ENCODE measurements at regions not wholly inside any gene's neighbourhood (a gene's known extent, or its start where the extent isn't known, plus 50 kb on each side); places are given as distances from the start of the nearest gene placed in this dataset.

- no peak for DNase-seq (ENCODE audit: low read depth)
These were observed 112.5 kb upstream of the ZNF366 start for GRCh38 chr5:72619677-72620076.

- no peak for DNase-seq (ENCODE audit: low read depth)
These were observed 112.0 kb upstream of the ZNF366 start for GRCh38 chr5:72619251-72619650.

GRCh38 chr5:72618708-72619107 is 111.5 kb upstream of the ZNF366 start:
- DNase-seq (ENCODE audit: low read depth), result peak; percentile 70

GRCh38 chr5:72615061-72615460 is 107.9 kb upstream of the ZNF366 start:
- DNase-seq (ENCODE audit: low read depth), result no peak

- no peak for DNase-seq (ENCODE audit: low read depth)
These were observed 106.3 kb upstream of the ZNF366 start for GRCh38 chr5:72613515-72613914.

GRCh38 chr5:72612810-72613209 is 105.6 kb upstream of the ZNF366 start:
- no peak for DNase-seq (ENCODE audit: low read depth)

- peak; percentile 69 for DNase-seq (ENCODE audit: low read depth)
These were observed 104.0 kb upstream of the ZNF366 start for GRCh38 chr5:72611118-72611730.

- no peak for DNase-seq (ENCODE audit: low read depth)
These were observed 101.7 kb upstream of the ZNF366 start for GRCh38 chr5:72608926-72609325.

GRCh38 chr5:72608297-72608696 is 101.1 kb upstream of the ZNF366 start:
- DNase-seq (ENCODE audit: low read depth), result peak; percentile 23

GRCh38 chr5:72607381-72607780 is 100.2 kb upstream of the ZNF366 start:
- no peak for DNase-seq (ENCODE audit: low read depth)

- DNase-seq (ENCODE audit: low read depth), result no peak
These were observed 99.3 kb upstream of the ZNF366 start for GRCh38 chr5:72606525-72606924.

GRCh38 chr5:72605632-72606031 is 98.4 kb upstream of the ZNF366 start:
- DNase-seq (ENCODE audit: low read depth), result no peak

GRCh38 chr5:72604798-72605154 is 97.6 kb upstream of the ZNF366 start:
- DNase-seq (ENCODE audit: low read depth), result no peak

GRCh38 chr5:72604111-72604797 is 97.0 kb upstream of the ZNF366 start:
- DNase-seq (ENCODE audit: low read depth), result no peak

GRCh38 chr5:72602696-72603685 is 95.8 kb upstream of the ZNF366 start:
- no peak for DNase-seq (ENCODE audit: low read depth)

- DNase-seq (ENCODE audit: low read depth), result no peak
These were observed 94.7 kb upstream of the ZNF366 start for GRCh38 chr5:72601861-72602260.

- DNase-seq (ENCODE audit: low read depth), result peak; percentile 82
These were observed 93.3 kb upstream of the ZNF366 start for GRCh38 chr5:72600391-72600981.

- peak; percentile 75 for DNase-seq (ENCODE audit: low read depth)
These were observed 92.5 kb upstream of the ZNF366 start for GRCh38 chr5:72599519-72600370.

- no peak for DNase-seq (ENCODE audit: low read depth)
These were observed 91.8 kb upstream of the ZNF366 start for GRCh38 chr5:72599065-72599433.

GRCh38 chr5:72598401-72599064 is 91.3 kb upstream of the ZNF366 start:
- peak; percentile 45 for DNase-seq (ENCODE audit: low read depth)

- DNase-seq (ENCODE audit: low read depth), result peak; percentile 82
These were observed 90.3 kb upstream of the ZNF366 start for GRCh38 chr5:72597456-72597948.
